Coronary artery (tissue), 2 donors: ENCODE measurements at regions not wholly inside any gene's neighbourhood (a gene's known extent, or its start where the extent isn't known, plus 50 kb on each side); places are given as distances from the start of the nearest gene placed in this dataset.

Source experiments
- DNase-seq: peaks from one replicate; pipeline ENCODE4 v3.0.0-alpha.2; 2017; ENCODE audit warnings: low spot score
- H3K27ac ChIP-seq, 2 donors: fragments of 200-600 bp; sonication (generic); one replicate each; pipeline ENCODE4 v1.5.1; 2016 to 2019
- H3K4me3 ChIP-seq: fragments of 200-600 bp; sonication (generic); 2 replicates; pipeline ENCODE4 v1.5.1; 2016; ENCODE audit warnings: mild to moderate bottlenecking, moderate library complexity
- TF ChIP-seq, protein P1 (sequence below): fragments of 200-600 bp; sonication (generic); IDR thresholded peaks from one replicate; pipeline ENCODE4 v1.5.1; 2019; ENCODE audit warnings: antibody characterized with exemption

DNA sequence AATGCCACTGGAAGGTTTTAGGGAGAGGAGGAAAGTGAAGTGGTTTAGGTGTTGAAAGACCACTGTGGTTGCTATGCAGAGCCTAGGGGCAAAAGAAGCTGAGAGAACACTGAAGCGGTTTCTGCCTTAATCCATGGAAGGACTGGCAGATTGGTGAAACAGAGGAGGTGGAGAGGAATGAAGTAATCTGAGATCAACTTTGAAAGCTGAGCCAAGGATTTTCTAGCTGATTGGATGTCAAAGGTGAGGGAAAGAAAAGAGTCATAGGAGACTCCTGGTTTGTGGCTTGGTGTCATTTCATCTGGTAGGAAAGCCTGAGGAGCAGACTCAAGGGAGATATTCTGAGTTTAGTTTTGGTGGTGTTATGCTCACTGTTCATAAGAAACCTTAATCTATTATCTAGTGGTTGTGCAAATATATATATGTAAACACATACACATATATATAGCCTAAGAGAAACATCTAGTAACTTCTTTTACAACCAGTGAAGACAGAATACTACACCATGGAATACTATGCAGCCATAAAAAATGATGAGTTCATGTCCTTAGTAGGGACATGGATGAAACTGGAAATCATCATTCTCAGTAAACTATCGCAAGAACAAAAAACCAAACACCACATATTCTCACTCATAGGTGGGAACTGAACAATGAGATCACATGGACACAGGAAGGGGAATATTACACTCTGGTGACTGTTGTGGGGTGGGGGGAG is 134.1 kb upstream of the CREB1 start:
- TF ChIP-seq, protein P1, sequence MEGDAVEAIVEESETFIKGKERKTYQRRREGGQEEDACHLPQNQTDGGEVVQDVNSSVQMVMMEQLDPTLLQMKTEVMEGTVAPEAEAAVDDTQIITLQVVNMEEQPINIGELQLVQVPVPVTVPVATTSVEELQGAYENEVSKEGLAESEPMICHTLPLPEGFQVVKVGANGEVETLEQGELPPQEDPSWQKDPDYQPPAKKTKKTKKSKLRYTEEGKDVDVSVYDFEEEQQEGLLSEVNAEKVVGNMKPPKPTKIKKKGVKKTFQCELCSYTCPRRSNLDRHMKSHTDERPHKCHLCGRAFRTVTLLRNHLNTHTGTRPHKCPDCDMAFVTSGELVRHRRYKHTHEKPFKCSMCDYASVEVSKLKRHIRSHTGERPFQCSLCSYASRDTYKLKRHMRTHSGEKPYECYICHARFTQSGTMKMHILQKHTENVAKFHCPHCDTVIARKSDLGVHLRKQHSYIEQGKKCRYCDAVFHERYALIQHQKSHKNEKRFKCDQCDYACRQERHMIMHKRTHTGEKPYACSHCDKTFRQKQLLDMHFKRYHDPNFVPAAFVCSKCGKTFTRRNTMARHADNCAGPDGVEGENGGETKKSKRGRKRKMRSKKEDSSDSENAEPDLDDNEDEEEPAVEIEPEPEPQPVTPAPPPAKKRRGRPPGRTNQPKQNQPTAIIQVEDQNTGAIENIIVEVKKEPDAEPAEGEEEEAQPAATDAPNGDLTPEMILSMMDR, result no peak
- Histone ChIP-seq H3K27ac (no peak overlapping the region), H3K4me3 (no peak overlapping the region)
- no peak for DNase-seq

DNA sequence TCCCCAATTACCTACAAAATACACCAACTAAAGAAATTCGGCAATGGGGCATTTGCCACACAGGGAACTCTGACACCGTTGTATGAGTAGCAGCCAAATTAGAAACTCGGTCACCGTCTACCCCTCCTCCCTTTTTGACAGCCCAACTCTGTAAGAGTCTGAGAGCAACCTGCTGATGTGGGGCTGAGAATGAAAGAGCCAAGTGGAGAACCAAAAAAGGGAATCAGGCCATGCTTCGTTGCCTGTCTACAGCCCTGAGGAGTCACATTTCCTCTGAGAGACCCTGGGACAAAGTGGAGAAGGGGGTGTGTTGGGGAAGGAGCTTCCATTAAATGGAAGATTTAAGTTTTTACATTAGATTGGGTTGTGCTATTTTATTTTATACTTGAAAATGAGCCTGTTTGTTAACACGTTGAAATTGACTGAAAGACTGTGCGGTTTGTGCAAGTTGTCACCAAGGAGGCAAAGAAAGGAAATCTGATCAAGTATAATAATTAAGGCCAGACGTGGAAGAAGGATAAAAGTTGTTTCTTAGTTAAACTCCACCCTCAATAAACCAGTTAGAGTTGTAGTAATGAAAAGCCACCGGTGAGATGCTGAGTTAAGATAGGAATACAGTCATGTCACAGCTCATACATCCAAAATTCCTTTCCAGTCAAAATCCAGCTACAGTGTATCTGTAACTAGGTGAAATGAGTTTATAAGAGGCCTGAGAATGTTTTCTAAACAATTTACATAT is 131.7 kb upstream of the CREB1 start:
- TF ChIP-seq, protein P1, result no peak
- H3K4me3 ChIP-seq, result no peak overlapping the region
- no peak for DNase-seq
- no peak overlapping the region for H3K27ac ChIP-seq

DNA sequence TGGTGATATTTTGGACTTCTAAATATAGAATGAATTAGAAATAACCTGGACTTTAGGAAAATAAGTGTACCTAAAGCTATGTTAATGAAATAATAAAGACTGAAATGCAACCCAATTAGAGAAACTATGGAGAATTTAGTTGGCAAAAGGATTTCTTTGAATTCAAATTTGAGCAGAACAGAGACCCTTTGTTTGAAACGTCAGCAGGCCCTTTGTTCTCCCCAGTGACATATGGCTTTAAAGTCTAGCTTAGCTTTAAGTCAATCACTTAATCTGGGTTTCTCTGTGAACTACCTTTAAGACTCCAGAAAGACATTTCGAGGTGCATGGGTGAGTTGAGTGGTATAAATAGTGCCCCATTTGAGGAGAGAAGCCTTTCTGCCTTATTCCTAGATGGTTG is 130.5 kb upstream of the CREB1 start:
- no peak overlapping the region for H3K4me3 ChIP-seq
- H3K27ac ChIP-seq, result no peak overlapping the region
- DNase-seq, result no peak
- TF ChIP-seq, protein P1, result no peak

DNA sequence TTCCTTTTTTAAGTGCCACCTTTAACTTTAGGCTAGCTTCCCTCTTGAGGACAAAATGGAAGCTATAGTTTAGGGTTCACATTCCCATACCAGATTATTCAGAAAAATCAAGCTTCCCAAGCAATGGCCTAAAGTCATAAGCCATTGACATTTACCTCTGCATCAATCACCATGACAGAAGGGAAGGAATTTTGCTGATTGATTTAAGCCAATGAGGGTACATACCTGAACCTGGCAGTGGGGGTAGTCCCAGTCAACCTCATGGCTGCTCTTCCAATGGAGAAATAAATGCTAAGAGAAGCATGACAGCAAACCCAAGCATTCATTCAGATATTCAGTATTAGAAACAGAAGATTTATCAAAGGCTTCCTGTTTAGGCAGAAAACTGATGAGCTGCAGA is 128.4 kb upstream of the CREB1 start:
- Histone ChIP-seq H3K4me3 (no peak overlapping the region), H3K27ac (no peak overlapping the region)
- DNase-seq, result no peak
- TF ChIP-seq, protein P1, result no peak

DNA sequence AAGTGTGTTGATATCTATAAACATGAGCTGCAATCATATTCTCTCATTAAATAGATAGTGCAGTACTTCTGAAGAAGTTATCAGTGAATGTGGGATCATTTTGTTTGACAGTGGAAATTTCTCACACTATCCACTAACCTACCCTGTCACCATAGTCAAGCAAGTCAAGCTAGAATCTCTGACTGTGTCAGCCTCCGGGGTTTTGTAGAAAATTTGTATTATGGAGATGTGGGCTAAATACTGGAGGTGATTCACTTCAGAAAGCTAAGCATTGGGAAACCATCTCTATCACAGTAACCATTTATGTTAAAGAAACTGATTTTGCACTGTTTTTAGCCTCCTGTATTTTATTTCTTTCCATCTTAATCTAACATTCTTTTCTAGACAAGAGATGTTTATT is 126.6 kb upstream of the CREB1 start:
- Histone ChIP-seq H3K4me3 (no peak overlapping the region), H3K27ac (no peak overlapping the region)
- no peak for DNase-seq
- TF ChIP-seq, protein P1, result no peak

DNA sequence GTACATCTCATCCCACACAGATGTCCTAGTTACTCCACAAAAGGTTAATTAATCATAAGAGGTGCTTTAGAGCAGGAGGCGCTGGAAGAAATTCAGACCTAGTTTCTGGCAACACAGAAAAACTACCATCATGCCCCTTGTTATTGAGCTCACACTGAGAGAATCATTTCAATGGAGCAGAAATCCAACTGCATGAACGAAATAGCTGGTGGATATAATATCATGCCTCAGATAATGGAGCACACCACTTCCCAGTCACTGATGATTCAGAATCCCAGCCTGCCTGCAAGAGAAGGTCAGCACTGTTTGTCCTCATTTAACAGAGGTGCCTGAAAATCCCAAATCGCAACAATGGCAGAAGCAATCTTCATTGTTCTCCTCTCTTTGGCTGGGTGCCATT is 125.8 kb upstream of the CREB1 start:
- DNase-seq, result no peak
- Histone ChIP-seq H3K27ac (no peak overlapping the region), H3K4me3 (no peak overlapping the region)
- TF ChIP-seq, protein P1, result no peak

DNA sequence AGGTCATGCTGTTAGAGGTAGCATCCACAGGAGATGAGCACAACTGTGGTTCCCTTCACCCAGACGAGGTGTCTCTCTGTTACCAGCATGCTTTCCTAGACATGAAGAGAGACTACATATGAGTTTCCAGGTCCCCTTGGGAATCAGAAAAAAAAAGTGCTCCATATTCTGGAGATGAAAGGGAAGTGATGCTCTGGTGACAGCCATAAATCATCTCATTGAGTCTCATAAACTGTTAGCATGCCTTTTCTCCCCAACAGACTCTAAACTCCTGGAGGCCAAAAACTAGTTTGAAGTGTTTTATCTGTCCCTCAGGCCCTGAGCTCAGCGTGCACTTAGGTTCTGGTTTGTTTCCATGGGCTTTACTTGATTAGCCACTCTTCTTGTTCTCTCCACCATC is 124.6 kb upstream of the CREB1 start:
- DNase-seq, result no peak
- Histone ChIP-seq H3K27ac (no peak overlapping the region), H3K4me3 (no peak overlapping the region)
- TF ChIP-seq, protein P1, result no peak
